Osteocyte (in vitro differentiated cells): ENCODE measurements at regions not wholly inside any gene's neighbourhood (a gene's known extent, or its start where the extent isn't known, plus 50 kb on each side); places are given as distances from the start of the nearest gene placed in this dataset.

Source experiments
- DNase-seq: peaks from one replicate; pipeline ENCODE4 v3.0.0; 2021; ENCODE audit warnings: mixed read lengths; ENCODE audit not compliant: unreplicated experiment; ENCODE audit errors: extremely low spot score
- H3K27ac Mint-ChIP-seq: one replicate; pipeline ENCODE4 v1.8.0; 2021; ENCODE audit warnings: mild to moderate bottlenecking, mixed read lengths; ENCODE audit not compliant: unreplicated experiment
- H3K27me3 Mint-ChIP-seq: one replicate; pipeline ENCODE4 v1.8.0; 2021; ENCODE audit warnings: mixed read lengths; ENCODE audit not compliant: unreplicated experiment
- H3K36me3 Mint-ChIP-seq: one replicate; pipeline ENCODE4 v1.8.0; 2021; ENCODE audit warnings: mixed read lengths; ENCODE audit not compliant: unreplicated experiment
- H3K4me1 Mint-ChIP-seq: one replicate; pipeline ENCODE4 v1.8.0; 2021; ENCODE audit warnings: mixed read lengths; ENCODE audit not compliant: unreplicated experiment
- H3K4me3 Mint-ChIP-seq: one replicate; pipeline ENCODE4 v1.8.0; 2021; ENCODE audit warnings: mild to moderate bottlenecking, moderate library complexity, mixed read lengths; ENCODE audit not compliant: unreplicated experiment
- H3K9me3 Mint-ChIP-seq: one replicate; pipeline ENCODE4 v1.8.0; 2021; ENCODE audit warnings: mixed read lengths; ENCODE audit not compliant: unreplicated experiment
- TF ChIP-seq, protein P1 (sequence below): fragments of 200-600 bp; sonication (generic); IDR thresholded peaks from 2 replicates; pipeline ENCODE4 v1.5.0; 2021; ENCODE audit warnings: antibody characterized with exemption, mild to moderate bottlenecking, moderate library complexity

DNA sequence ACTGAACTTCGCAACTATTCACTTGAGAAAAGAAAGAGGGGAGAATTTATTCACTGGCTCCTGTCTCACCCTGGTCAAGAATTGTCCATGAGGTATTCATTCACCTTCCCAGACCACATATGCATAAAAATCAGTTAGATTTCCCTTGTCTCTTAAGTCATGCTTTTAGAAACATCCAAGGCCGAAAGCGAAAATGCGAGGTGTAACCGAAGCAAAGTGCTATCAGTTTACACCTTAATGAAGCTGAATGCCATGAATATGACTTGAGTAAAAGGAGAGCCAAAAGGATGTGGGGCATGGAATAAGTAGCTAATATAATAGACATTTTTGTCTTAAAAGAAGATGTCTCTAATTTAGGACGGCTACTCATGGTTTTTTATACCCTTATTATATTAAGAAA, 965.6 kb upstream of the CHORDC1 start:
- no peak overlapping the region for H3K27ac Mint-ChIP-seq
- H3K4me3 Mint-ChIP-seq = no peak overlapping the region
- TF ChIP-seq, protein P1, sequence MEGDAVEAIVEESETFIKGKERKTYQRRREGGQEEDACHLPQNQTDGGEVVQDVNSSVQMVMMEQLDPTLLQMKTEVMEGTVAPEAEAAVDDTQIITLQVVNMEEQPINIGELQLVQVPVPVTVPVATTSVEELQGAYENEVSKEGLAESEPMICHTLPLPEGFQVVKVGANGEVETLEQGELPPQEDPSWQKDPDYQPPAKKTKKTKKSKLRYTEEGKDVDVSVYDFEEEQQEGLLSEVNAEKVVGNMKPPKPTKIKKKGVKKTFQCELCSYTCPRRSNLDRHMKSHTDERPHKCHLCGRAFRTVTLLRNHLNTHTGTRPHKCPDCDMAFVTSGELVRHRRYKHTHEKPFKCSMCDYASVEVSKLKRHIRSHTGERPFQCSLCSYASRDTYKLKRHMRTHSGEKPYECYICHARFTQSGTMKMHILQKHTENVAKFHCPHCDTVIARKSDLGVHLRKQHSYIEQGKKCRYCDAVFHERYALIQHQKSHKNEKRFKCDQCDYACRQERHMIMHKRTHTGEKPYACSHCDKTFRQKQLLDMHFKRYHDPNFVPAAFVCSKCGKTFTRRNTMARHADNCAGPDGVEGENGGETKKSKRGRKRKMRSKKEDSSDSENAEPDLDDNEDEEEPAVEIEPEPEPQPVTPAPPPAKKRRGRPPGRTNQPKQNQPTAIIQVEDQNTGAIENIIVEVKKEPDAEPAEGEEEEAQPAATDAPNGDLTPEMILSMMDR = no peak
- no peaks in the 10 kb centered on the region for H3K9me3 Mint-ChIP-seq
- no peak for DNase-seq
- peaks cover 3% of the 10 kb centered on the region for H3K4me1 Mint-ChIP-seq
- no peaks in the 10 kb centered on the region for H3K27me3 Mint-ChIP-seq
- H3K36me3 Mint-ChIP-seq = no peaks in the 10 kb centered on the region

DNA sequence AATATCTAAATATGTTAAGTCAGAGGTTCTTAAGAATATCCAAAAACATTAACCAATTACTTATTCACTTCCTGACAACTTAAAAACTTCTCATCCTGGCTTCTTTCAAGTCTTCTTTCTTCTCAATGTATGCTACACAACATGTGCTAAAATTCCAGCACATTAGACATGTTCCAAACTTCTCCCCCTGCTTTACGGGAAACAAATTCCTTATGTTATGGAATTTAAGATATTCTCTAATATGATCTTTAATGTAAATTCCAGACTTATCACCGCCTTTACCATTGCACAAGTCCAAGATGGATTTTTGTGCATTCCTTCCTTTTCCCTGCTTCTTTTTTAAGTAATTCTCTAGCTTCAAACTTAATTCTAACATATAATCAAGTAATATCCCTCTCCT, 964.5 kb upstream of the CHORDC1 start:
- DNase-seq = no peak
- H3K27me3 Mint-ChIP-seq = no peaks in the 10 kb centered on the region
- TF ChIP-seq, protein P1 = no peak
- no peak overlapping the region for H3K27ac Mint-ChIP-seq
- peaks cover 8% of the 10 kb centered on the region for H3K9me3 Mint-ChIP-seq
- peaks cover 3% of the 10 kb centered on the region for H3K4me1 Mint-ChIP-seq
- no peaks in the 10 kb centered on the region for H3K36me3 Mint-ChIP-seq
- no peak overlapping the region for H3K4me3 Mint-ChIP-seq

DNA sequence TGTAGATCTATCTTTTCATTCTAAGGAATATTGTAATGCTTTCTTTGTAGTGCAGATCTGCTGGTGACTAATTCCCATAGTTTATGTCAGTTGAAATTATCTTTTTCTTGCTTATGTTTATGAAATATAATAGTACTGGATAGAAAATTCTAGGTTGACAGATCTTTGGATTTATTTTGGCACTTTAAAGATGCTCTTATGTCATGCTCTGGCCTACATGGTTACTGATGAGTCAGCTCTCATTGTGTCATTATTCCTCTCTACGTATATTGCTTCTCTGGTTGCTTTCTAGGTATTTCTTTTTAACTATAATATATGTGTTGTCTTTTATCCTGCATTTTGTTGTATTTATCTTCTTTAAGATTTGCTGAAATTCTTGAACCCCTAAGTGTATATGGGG, 955.5 kb upstream of the CHORDC1 start:
- Mint-ChIP-seq H3K36me3 (peaks cover 2% of the 10 kb centered on the region), H3K4me1 (peaks cover 8% of the 10 kb centered on the region), H3K27ac (no peak overlapping the region), H3K9me3 (peaks cover 31% of the 10 kb centered on the region), H3K27me3 (no peaks in the 10 kb centered on the region), H3K4me3 (no peak overlapping the region)
- TF ChIP-seq, protein P1 = no peak
- DNase-seq = no peak

DNA sequence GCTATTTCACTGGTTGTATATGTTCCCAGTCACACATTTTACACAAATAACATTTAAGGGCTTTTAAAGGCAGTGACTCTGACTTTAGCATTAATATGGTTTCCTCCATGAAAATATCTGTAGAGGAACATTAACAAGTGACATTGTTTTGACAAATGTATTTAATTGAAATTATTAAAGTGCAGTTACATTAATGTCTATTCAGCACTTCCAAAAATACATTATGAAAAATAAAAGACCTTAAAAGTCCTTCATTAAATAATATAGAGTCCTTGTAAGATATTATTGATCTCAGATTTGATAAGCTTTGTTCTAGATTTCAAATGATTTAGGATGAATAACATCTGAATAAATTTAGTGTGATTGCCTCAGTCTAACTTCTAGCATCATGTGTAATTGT, 951.9 kb upstream of the CHORDC1 start:
- TF ChIP-seq, protein P1 = no peak

DNA sequence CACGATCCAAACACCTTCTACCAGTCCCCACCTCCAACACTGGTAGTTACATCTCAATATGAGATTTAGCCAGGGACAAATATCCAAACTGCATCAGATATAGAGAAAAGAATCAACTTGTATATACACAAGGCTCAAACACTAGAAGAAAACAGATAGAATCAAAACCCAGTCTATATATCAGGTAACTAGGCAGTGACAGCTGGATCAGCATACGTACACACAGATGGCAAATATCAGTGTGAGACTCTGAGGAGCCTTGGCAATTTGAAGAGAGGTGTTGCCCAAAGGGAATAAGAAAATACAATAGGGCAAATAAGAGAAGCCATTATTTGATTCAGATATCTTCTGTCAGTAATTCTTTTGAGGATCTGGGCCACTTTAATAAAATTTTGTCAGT, 951.3 kb upstream of the CHORDC1 start:
- no peak for DNase-seq
- H3K36me3 Mint-ChIP-seq = no peaks in the 10 kb centered on the region
- H3K4me1 Mint-ChIP-seq = peaks cover 8% of the 10 kb centered on the region
- H3K4me3 Mint-ChIP-seq = no peak overlapping the region
- no peaks in the 10 kb centered on the region for H3K27me3 Mint-ChIP-seq
- H3K9me3 Mint-ChIP-seq = peaks cover 9% of the 10 kb centered on the region
- TF ChIP-seq, protein P1 = no peak
- H3K27ac Mint-ChIP-seq = no peak overlapping the region

More for the DNA sequence above, 951.9 kb upstream of the CHORDC1 start:
- H3K4me3 Mint-ChIP-seq = no peak overlapping the region
- DNase-seq = no peak
- no peaks in the 10 kb centered on the region for H3K36me3 Mint-ChIP-seq
- H3K27ac Mint-ChIP-seq = no peak overlapping the region
- H3K9me3 Mint-ChIP-seq = peaks cover 9% of the 10 kb centered on the region
- peaks cover 8% of the 10 kb centered on the region for H3K4me1 Mint-ChIP-seq
- H3K27me3 Mint-ChIP-seq = no peaks in the 10 kb centered on the region
